ENCODE measurements at regions not wholly inside any gene's neighbourhood (a gene's known extent, or its start where the extent isn't known, plus 50 kb on each side); places are given as distances from the start of the nearest gene placed in this dataset.
"Not testable (repeated sequence)": the region's sequence is repeated elsewhere in the genome, so short reads cannot be mapped to it uniquely, and the experiment has no call there.

DNA sequence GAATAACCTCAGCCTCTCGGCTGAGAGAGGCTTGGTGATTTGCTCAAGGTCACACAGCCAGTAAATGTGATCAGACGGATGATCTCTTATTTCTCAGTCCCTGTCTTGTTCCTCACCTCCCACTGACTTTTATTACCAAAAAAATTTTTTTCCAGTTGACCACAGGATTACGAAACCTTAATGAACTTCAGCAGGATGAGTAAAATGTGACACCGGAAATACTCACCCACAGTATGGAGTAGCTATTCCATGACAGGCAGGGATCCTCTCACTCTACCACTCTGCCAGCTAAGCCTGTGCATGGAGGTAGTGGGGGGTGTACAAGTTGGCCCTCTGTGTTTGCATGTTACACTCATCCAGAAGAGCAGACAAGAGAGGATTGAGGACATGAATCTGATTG, 916.4 kb downstream of the UQCRFS1 start:
- Histone ChIP-seq H3K9me3 (ENCODE audit: control insufficient read depth, low read depth, low read length) (no peaks in the 10 kb centered on the region), H3K27me3 (ENCODE audit: insufficient read depth, low read length) (no peaks in the 10 kb centered on the region), H3K56ac (ENCODE audit: insufficient read length, low read depth, low read length) (no peak overlapping the region), H3K4me1 (ENCODE audit: insufficient read depth, low read length) (peaks cover 17% of the 10 kb centered on the region), H2BK12ac (ENCODE audit: insufficient read length, low read depth, low read length) (no peak overlapping the region), H4K91ac (ENCODE audit: insufficient read length, low read depth, low read length) (no peak overlapping the region), H3K23me2 (ENCODE audit: insufficient read length, low read depth, low read length, poor library complexity, severe bottlenecking) (no peaks in the 10 kb centered on the region), H4K8ac (replicated peaks; ENCODE audit: insufficient read length, low read depth, low read length) (no peak overlapping the region), H3K18ac (ENCODE audit: insufficient read length, low read depth, low read length) (no peak overlapping the region), H3K79me1 (ENCODE audit: insufficient read depth, low read depth, low read length, poor library complexity, severe bottlenecking) (no peaks in the 10 kb centered on the region), H3K4ac (ENCODE audit: low read depth, low read length) (no peak overlapping the region), H2AFZ (ENCODE audit: low read length) (no peak overlapping the region), H3K14ac (ENCODE audit: insufficient read depth, low read length) (no peak overlapping the region), H4K5ac (ENCODE audit: insufficient read length, low read depth, low read length) (no peak overlapping the region), H3K23ac (ENCODE audit: insufficient read length, low read depth, low read length) (no peak overlapping the region), H3K9ac (ENCODE audit: extremely low read depth, insufficient read length, low read length) (no peak overlapping the region), H2BK20ac (ENCODE audit: low read depth, low read length, poor library complexity, severe bottlenecking) (no peak overlapping the region), H2BK15ac (ENCODE audit: low read depth, low read length) (no peak overlapping the region), H3T11ph (ENCODE audit: low read length) (no peak overlapping the region), H3K27ac (ENCODE audit: insufficient read length, low read depth, low read length) (no peak overlapping the region), H3K4me2 (ENCODE audit: insufficient read depth, insufficient read length, low read length) (no peak overlapping the region), H2BK5ac (ENCODE audit: insufficient read length, low read length) (no peak overlapping the region), H2AK5ac (ENCODE audit: insufficient read length, low read length) (no peak overlapping the region), H2BK120ac (ENCODE audit: low read depth, low read length, poor library complexity, severe bottlenecking) (no peak overlapping the region), H3K79me2 (ENCODE audit: insufficient read depth, low read length) (no peaks in the 10 kb centered on the region), H4K20me1 (ENCODE audit: control insufficient read depth, insufficient read depth, insufficient read length) (no peaks in the 10 kb centered on the region)
- no CpG with 5 or more reads among the region's 4 CpGs for WGBS (ENCODE audit: extremely low coverage, insufficient read length, low lambda C conversion rate)
- TF ChIP-seq, protein P1, sequence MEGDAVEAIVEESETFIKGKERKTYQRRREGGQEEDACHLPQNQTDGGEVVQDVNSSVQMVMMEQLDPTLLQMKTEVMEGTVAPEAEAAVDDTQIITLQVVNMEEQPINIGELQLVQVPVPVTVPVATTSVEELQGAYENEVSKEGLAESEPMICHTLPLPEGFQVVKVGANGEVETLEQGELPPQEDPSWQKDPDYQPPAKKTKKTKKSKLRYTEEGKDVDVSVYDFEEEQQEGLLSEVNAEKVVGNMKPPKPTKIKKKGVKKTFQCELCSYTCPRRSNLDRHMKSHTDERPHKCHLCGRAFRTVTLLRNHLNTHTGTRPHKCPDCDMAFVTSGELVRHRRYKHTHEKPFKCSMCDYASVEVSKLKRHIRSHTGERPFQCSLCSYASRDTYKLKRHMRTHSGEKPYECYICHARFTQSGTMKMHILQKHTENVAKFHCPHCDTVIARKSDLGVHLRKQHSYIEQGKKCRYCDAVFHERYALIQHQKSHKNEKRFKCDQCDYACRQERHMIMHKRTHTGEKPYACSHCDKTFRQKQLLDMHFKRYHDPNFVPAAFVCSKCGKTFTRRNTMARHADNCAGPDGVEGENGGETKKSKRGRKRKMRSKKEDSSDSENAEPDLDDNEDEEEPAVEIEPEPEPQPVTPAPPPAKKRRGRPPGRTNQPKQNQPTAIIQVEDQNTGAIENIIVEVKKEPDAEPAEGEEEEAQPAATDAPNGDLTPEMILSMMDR (conservative IDR thresholded peaks at IDR 0.05): no peak
- Mint-ChIP-seq H3K9me3 (no peaks in the 10 kb centered on the region; a peak in 1 of 5 replicates), H3K36me3 (ENCODE audit: insufficient read depth in 1 of 3, low read depth in 3 of 3) (no peaks in the 10 kb centered on the region), H3K27me3 (ENCODE audit: low read depth) (peaks cover 3% of the 10 kb centered on the region), H3K4me3 (no peak overlapping the region), H3K27ac (no peak overlapping the region), H3K4me1 (peaks cover 43 to 45% of the 10 kb centered on the region in 2 experiments)
- no peak for DNase-seq

DNA sequence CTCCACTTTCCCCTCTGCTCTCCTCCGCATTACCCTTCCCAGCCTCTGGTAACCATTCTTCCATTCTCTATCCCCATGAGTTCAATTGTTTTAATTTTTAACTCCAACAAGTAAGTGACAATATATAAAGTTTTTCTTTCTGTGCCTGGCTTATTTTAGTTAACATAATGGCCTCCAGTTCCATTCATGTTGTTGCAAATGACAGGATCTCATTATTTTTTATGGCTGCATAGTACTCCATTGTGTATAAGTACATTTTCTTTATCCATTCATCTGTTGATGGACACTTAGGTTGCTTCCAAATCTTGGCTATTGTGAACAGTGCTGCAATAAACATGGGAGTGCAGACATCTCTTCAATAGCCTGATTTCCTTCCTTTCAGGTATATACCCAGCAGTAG, 918.0 kb downstream of the UQCRFS1 start:
- not testable (repeated sequence) for H3K9me3 ChIP-seq (ENCODE audit: control insufficient read depth, low read depth, low read length); H2BK15ac ChIP-seq (ENCODE audit: low read depth, low read length); H3K4me3 Mint-ChIP-seq; H2BK20ac ChIP-seq (ENCODE audit: low read depth, low read length, poor library complexity, severe bottlenecking); H3K9ac ChIP-seq (ENCODE audit: extremely low read depth, insufficient read length, low read length); H2AK5ac ChIP-seq (ENCODE audit: insufficient read length, low read length); H3K18ac ChIP-seq (ENCODE audit: insufficient read length, low read depth, low read length); H3T11ph ChIP-seq (ENCODE audit: low read length); H2BK12ac ChIP-seq (ENCODE audit: insufficient read length, low read depth, low read length); H2BK5ac ChIP-seq (ENCODE audit: insufficient read length, low read length); H3K79me2 ChIP-seq (ENCODE audit: insufficient read depth, low read length); H3K56ac ChIP-seq (ENCODE audit: insufficient read length, low read depth, low read length); H3K27ac Mint-ChIP-seq; H3K4me2 ChIP-seq (ENCODE audit: insufficient read depth, insufficient read length, low read length); H2BK120ac ChIP-seq (ENCODE audit: low read depth, low read length, poor library complexity, severe bottlenecking); H3K27ac ChIP-seq (ENCODE audit: insufficient read length, low read depth, low read length); H3K14ac ChIP-seq (ENCODE audit: insufficient read depth, low read length); H3K79me1 ChIP-seq (ENCODE audit: insufficient read depth, low read depth, low read length, poor library complexity, severe bottlenecking); DNase-seq; H2AFZ ChIP-seq (ENCODE audit: low read length); H3K4ac ChIP-seq (ENCODE audit: low read depth, low read length); H3K9me3 Mint-ChIP-seq; H3K27me3 ChIP-seq (ENCODE audit: insufficient read depth, low read length); H3K27me3 Mint-ChIP-seq (ENCODE audit: low read depth); H4K8ac ChIP-seq (replicated peaks; ENCODE audit: insufficient read length, low read depth, low read length); H3K36me3 Mint-ChIP-seq (ENCODE audit: insufficient read depth in 1 of 3, low read depth in 3 of 3); H3K23ac ChIP-seq (ENCODE audit: insufficient read length, low read depth, low read length); H4K20me1 ChIP-seq (ENCODE audit: control insufficient read depth, insufficient read depth, insufficient read length); H4K5ac ChIP-seq (ENCODE audit: insufficient read length, low read depth, low read length); H4K91ac ChIP-seq (ENCODE audit: insufficient read length, low read depth, low read length); H3K23me2 ChIP-seq (ENCODE audit: insufficient read length, low read depth, low read length, poor library complexity, severe bottlenecking)
- peaks cover 17% of the 10 kb centered on the region for H3K4me1 ChIP-seq (ENCODE audit: insufficient read depth, low read length)
- peaks cover 53% of the 10 kb centered on the region in 2 experiments for H3K4me1 Mint-ChIP-seq
- WGBS (ENCODE audit: extremely low coverage, insufficient read length, low lambda C conversion rate): no CpG with 5 or more reads among the region's 1 CpG
